Ishikawa (cell line): ENCODE measurements at regions not wholly inside any gene's neighbourhood (a gene's known extent, or its start where the extent isn't known, plus 50 kb on each side); places are given as distances from the start of the nearest gene placed in this dataset.

Experiments
- CREB1 ChIP-seq: IDR thresholded peaks from 2 replicates; pipeline ENCODE4 v1.6.1; 2012; ENCODE audit warnings: low read depth
- EGR1 ChIP-seq: IDR thresholded peaks from 2 replicates; pipeline ENCODE4 v1.6.1; 2012
- NFIC ChIP-seq: IDR thresholded peaks from 2 replicates; pipeline ENCODE4 v1.6.1; 2012
- REST ChIP-seq: IDR thresholded peaks from 2 replicates; pipeline ENCODE4 v1.6.1; 2012; ENCODE audit warnings: low read depth, mild to moderate bottlenecking
- TAF1 ChIP-seq: IDR thresholded peaks from 2 replicates; pipeline ENCODE4 v1.6.1; 2012; ENCODE audit warnings: low read depth, mild to moderate bottlenecking
- TEAD4 ChIP-seq: IDR thresholded peaks from 2 replicates; pipeline ENCODE4 v1.6.1; 2012
- YY1 ChIP-seq: IDR thresholded peaks from 2 replicates; pipeline ENCODE4 v1.6.1; 2012; ENCODE audit warnings: low read depth

GRCh38 chr2:211144078-211144477, 587.7 kb downstream of the CPS1 start:
- no peak for TF ChIP-seq YY1
- no peak for TF ChIP-seq NFIC
- TF ChIP-seq REST: no peak
- no peak for TF ChIP-seq TEAD4
- no peak for TF ChIP-seq EGR1
- no peak for TF ChIP-seq CREB1
- no peak for TF ChIP-seq TAF1
